Left ventricle myocardium superior (tissue), 1 donor: ENCODE measurements at regions not wholly inside any gene's neighbourhood (a gene's known extent, or its start where the extent isn't known, plus 50 kb on each side); places are given as distances from the start of the nearest gene placed in this dataset.
"Not testable (repeated sequence)": the region's sequence is repeated elsewhere in the genome, so short reads cannot be mapped to it uniquely, and the experiment has no call there.

Experiments used
- ATAC-seq: fragments of 200-7000 bp; cut with Tn5 transposase; one replicate; pipeline ENCODE4 v1.9.1; 2020; ENCODE audit warnings: mild to moderate bottlenecking, moderate library complexity
- DNase-seq: peaks from one replicate; pipeline ENCODE4 v3.0.0-alpha.2; 2020
- intact Hi-C: fragments of 100-400 bp; cut with micrococcal nuclease; formaldehyde crosslinking; loops from one replicate; pipeline ENCODE4 v1.11.0; 2022
- donor health status: DM: no; HTN: yes; CAD: no; lungs with severe emphysema.

GRCh38 chr21:6539688-6540087 lies 3981.7 kb upstream of the TPTE start:
- DNase-seq, intact Hi-C loops: not testable (repeated sequence)
- ATAC-seq, result peak; percentile 74

GRCh38 chr21:6541036-6541435 lies 3980.3 kb upstream of the TPTE start:
- ATAC-seq, DNase-seq, intact Hi-C loops: not testable (repeated sequence)

GRCh38 chr21:6545288-6545687 lies 3976.1 kb upstream of the TPTE start:
- intact Hi-C loops, DNase-seq, ATAC-seq: not testable (repeated sequence)

GRCh38 chr21:6551045-6551444 lies 3970.3 kb upstream of the TPTE start:
- intact Hi-C loops, ATAC-seq, DNase-seq: not testable (repeated sequence)

GRCh38 chr21:6553505-6554376 lies 3967.6 kb upstream of the TPTE start:
- ATAC-seq, DNase-seq, intact Hi-C loops: not testable (repeated sequence)

GRCh38 chr21:6554377-6554864 lies 3967.0 kb upstream of the TPTE start:
- ATAC-seq, result peak; percentile 53
- DNase-seq, intact Hi-C loops: not testable (repeated sequence)

GRCh38 chr21:6556516-6556915 lies 3964.9 kb upstream of the TPTE start:
- not testable (repeated sequence) for DNase-seq, ATAC-seq

GRCh38 chr21:6557415-6557814 lies 3964.0 kb upstream of the TPTE start:
- ATAC-seq, intact Hi-C loops, DNase-seq: not testable (repeated sequence)

More at GRCh38 chr21:6556516-6556915, 3964.9 kb upstream of the TPTE start:
- intact Hi-C loops, result not testable (repeated sequence)

- DNase-seq, intact Hi-C loops, ATAC-seq: not testable (repeated sequence)
These were observed 3960.2 kb upstream of the TPTE start for GRCh38 chr21:6561168-6561567.

GRCh38 chr21:6561578-6561977 lies 3959.8 kb upstream of the TPTE start:
- ATAC-seq, intact Hi-C loops, DNase-seq: not testable (repeated sequence)

GRCh38 chr21:6564543-6565166 lies 3956.7 kb upstream of the TPTE start:
- ATAC-seq, intact Hi-C loops: not testable (repeated sequence)
- peak; percentile 9 for DNase-seq

GRCh38 chr21:6565190-6566094 lies 3955.9 kb upstream of the TPTE start:
- ATAC-seq (peak; percentile 17), DNase-seq (peak; percentile 31)
- intact Hi-C loops, result not testable (repeated sequence)

- ATAC-seq, intact Hi-C loops, DNase-seq: not testable (repeated sequence)
These were observed 3953.8 kb upstream of the TPTE start for GRCh38 chr21:6567542-6567941.

GRCh38 chr21:6569152-6569551 lies 3952.2 kb upstream of the TPTE start:
- intact Hi-C loops, DNase-seq: not testable (repeated sequence)
- peak; percentile 80 for ATAC-seq

GRCh38 chr21:6569587-6570392 lies 3951.6 kb upstream of the TPTE start:
- peak; percentile 87 for ATAC-seq
- DNase-seq, intact Hi-C loops: not testable (repeated sequence)

GRCh38 chr21:6570700-6571368 lies 3950.5 kb upstream of the TPTE start:
- peak; percentile 31 for ATAC-seq
- DNase-seq, intact Hi-C loops: not testable (repeated sequence)

- ATAC-seq, DNase-seq, intact Hi-C loops: not testable (repeated sequence)
These were observed 3947.8 kb upstream of the TPTE start for GRCh38 chr21:6573576-6573975.
